DND-41 (cell line): ENCODE measurements at regions not wholly inside any gene's neighbourhood (a gene's known extent, or its start where the extent isn't known, plus 50 kb on each side); places are given as distances from the start of the nearest gene placed in this dataset.
A peak's percentile ranks its signal among the peaks of the same experiment; 100 is the strongest.

Source experiments
- ATAC-seq: fragments of 200-7000 bp; cut with Tn5 transposase; 3 replicates; pipeline ENCODE4 v1.9.1; 2021; ENCODE audit warnings: low read depth; ENCODE audit not compliant: insufficient read depth
- DNase-seq: peaks from one replicate; pipeline ENCODE4 v3.0.0-alpha.2; 2020
- H2AFZ ChIP-seq: 2 replicates; pipeline ENCODE4 v1.6.0; 2012; ENCODE audit warnings: low read depth, low read length
- H3K27ac ChIP-seq: 2 replicates; pipeline ENCODE4 v1.5.1; 2012; ENCODE audit warnings: low read length, inconsistent platforms
- H3K27me3 ChIP-seq: fragments of 200-600 bp; sonication (generic); 2 replicates; pipeline ENCODE4 v1.6.0; 2012; ENCODE audit warnings: low read length, mild to moderate bottlenecking, inconsistent platforms; ENCODE audit not compliant: insufficient read depth, poor library complexity
- H3K36me3 ChIP-seq: 2 replicates; pipeline ENCODE4 v1.5.1; 2012; ENCODE audit warnings: low read length, inconsistent platforms; ENCODE audit not compliant: insufficient read depth
- H3K4me1 ChIP-seq: 2 replicates; pipeline ENCODE4 v1.5.1; 2012; ENCODE audit warnings: mild to moderate bottlenecking, low read length; ENCODE audit not compliant: insufficient read depth
- H3K4me2 ChIP-seq: 2 replicates; pipeline ENCODE4 v1.6.0; 2012; ENCODE audit warnings: mild to moderate bottlenecking, moderate library complexity, low read length, inconsistent platforms; ENCODE audit not compliant: insufficient read depth
- H3K4me3 ChIP-seq, 2 experiments: fragments of 200-600 bp in 1 of 2; shearing (Covaris generic) in 1 of 2; 2 replicates each; pipeline ENCODE4 v1.5.1; 2012 to 2016; ENCODE audit warnings: inconsistent platforms in 2 of 2, low read length in 2 of 2, mild to moderate bottlenecking in 2 of 2, low read depth in 1 of 2, moderate library complexity in 1 of 2
- H3K79me2 ChIP-seq: 2 replicates; pipeline ENCODE4 v1.6.0; 2012; ENCODE audit warnings: low read length, inconsistent platforms; ENCODE audit not compliant: insufficient read depth
- H3K9ac ChIP-seq: 2 replicates; pipeline ENCODE4 v1.6.0; 2012; ENCODE audit warnings: low read depth, mild to moderate bottlenecking, inconsistent platforms, low read length, moderate library complexity
- H3K9me3 ChIP-seq: 2 replicates; pipeline ENCODE4 v1.5.1; 2012; ENCODE audit warnings: low read length, moderate library complexity, mild to moderate bottlenecking, inconsistent platforms; ENCODE audit not compliant: insufficient read depth, severe bottlenecking
- H4K20me1 ChIP-seq: 2 replicates; pipeline ENCODE4 v1.6.0; 2012; ENCODE audit warnings: low read length; ENCODE audit not compliant: insufficient read depth
- EZH2 ChIP-seq: IDR thresholded peaks from 3 replicates; pipeline ENCODE4 v1.6.1; 2012; ENCODE audit warnings: borderline replicate concordance, low read depth, mild to moderate bottlenecking, moderate library complexity, low read length, inconsistent platforms; ENCODE audit not compliant: severe bottlenecking
- TF ChIP-seq, protein P1 (sequence below): IDR thresholded peaks from 2 replicates; pipeline ENCODE4 v1.5.1; 2012; ENCODE audit warnings: borderline replicate concordance, low read length, moderate library complexity, mild to moderate bottlenecking; ENCODE audit not compliant: poor library complexity, severe bottlenecking; ENCODE audit errors: extremely low read depth

GRCh38 chr5:143649937-143650621, 161.9 kb upstream of the HMHB1 start:
- no peak overlapping the region for H3K9ac ChIP-seq
- no peak for TF ChIP-seq EZH2
- TF ChIP-seq, protein P1, sequence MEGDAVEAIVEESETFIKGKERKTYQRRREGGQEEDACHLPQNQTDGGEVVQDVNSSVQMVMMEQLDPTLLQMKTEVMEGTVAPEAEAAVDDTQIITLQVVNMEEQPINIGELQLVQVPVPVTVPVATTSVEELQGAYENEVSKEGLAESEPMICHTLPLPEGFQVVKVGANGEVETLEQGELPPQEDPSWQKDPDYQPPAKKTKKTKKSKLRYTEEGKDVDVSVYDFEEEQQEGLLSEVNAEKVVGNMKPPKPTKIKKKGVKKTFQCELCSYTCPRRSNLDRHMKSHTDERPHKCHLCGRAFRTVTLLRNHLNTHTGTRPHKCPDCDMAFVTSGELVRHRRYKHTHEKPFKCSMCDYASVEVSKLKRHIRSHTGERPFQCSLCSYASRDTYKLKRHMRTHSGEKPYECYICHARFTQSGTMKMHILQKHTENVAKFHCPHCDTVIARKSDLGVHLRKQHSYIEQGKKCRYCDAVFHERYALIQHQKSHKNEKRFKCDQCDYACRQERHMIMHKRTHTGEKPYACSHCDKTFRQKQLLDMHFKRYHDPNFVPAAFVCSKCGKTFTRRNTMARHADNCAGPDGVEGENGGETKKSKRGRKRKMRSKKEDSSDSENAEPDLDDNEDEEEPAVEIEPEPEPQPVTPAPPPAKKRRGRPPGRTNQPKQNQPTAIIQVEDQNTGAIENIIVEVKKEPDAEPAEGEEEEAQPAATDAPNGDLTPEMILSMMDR = no peak
- no peak overlapping the region for H3K4me2 ChIP-seq
- peaks cover 9% of the 10 kb centered on the region; the same call in 1 of the 2 replicates for H3K4me1 ChIP-seq
- no peaks in the 10 kb centered on the region for H3K27me3 ChIP-seq
- H2AFZ ChIP-seq = no peak overlapping the region
- no peak overlapping the region for H3K27ac ChIP-seq
- ATAC-seq (no peak), DNase-seq (no peak)
- no peaks in the 10 kb centered on the region for H3K9me3 ChIP-seq
- H3K4me3 ChIP-seq = no peak overlapping the region
- no peaks in the 10 kb centered on the region for H4K20me1 ChIP-seq
- no peaks in the 10 kb centered on the region for H3K79me2 ChIP-seq
- H3K36me3 ChIP-seq = no peaks in the 10 kb centered on the region

GRCh38 chr5:143648696-143649095, 163.3 kb upstream of the HMHB1 start:
- no peaks in the 10 kb centered on the region for H3K9me3 ChIP-seq
- no peak overlapping the region for H3K4me2 ChIP-seq
- H3K4me1 ChIP-seq = peaks cover 9% of the 10 kb centered on the region; the same call in 1 of the 2 replicates
- H3K9ac ChIP-seq = no peak overlapping the region
- H4K20me1 ChIP-seq = no peaks in the 10 kb centered on the region
- no peak for TF ChIP-seq EZH2
- TF ChIP-seq, protein P1 = peak; percentile 50
- H3K4me3 ChIP-seq = no peak overlapping the region
- H3K27me3 ChIP-seq = no peaks in the 10 kb centered on the region
- H3K79me2 ChIP-seq = no peaks in the 10 kb centered on the region
- no peak overlapping the region for H3K27ac ChIP-seq
- ATAC-seq = peak; percentile 44; the same call in 1 of the 3 replicates
- no peak overlapping the region for H2AFZ ChIP-seq
- peak; percentile 14 for DNase-seq
- H3K36me3 ChIP-seq = no peaks in the 10 kb centered on the region

GRCh38 chr5:143646961-143647360, 165.0 kb upstream of the HMHB1 start:
- no peaks in the 10 kb centered on the region for H3K27me3 ChIP-seq
- no peak overlapping the region for H2AFZ ChIP-seq
- ATAC-seq (no peak), DNase-seq (no peak)
- no peak overlapping the region for H3K4me2 ChIP-seq
- H3K27ac ChIP-seq = no peak overlapping the region
- TF ChIP-seq, protein P1 = no peak
- TF ChIP-seq EZH2 = no peak
- no peaks in the 10 kb centered on the region for H3K9me3 ChIP-seq
- no peak overlapping the region for H3K4me3 ChIP-seq
- H3K36me3 ChIP-seq = no peaks in the 10 kb centered on the region
- no peaks in the 10 kb centered on the region for H4K20me1 ChIP-seq
- H3K9ac ChIP-seq = no peak overlapping the region
- no peaks in the 10 kb centered on the region for H3K79me2 ChIP-seq
- H3K4me1 ChIP-seq = peaks cover 1% of the 10 kb centered on the region; the same call in 1 of the 2 replicates
